ENCODE measurements at regions not wholly inside any gene's neighbourhood (a gene's known extent, or its start where the extent isn't known, plus 50 kb on each side); places are given as distances from the start of the nearest gene placed in this dataset.

DNA sequence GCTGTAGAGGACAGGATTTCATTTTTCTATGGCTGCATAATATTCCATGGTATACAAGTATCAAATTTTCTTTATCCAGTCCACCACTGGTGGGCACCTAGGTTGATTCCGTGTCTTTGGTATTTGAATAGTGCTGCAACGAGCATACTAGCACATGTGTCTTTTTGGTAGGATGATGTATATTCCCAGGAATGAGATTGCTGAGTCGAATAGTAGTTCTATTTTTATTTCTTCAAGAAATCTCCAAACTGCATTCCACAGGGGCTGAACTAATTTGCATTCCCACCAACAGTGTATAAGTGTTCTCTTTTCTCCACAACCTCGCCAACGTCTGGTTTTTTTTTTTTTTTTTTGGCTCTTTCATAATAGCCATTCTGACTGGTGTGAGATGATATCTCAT lies 550.0 kb downstream of the REEP3 start:
- no peak overlapping the region for H3K9ac ChIP-seq (ENCODE audit: low read length)
- H3K27me3 ChIP-seq (ENCODE audit: control insufficient read depth, insufficient read depth, low read length): no peaks in the 10 kb centered on the region
- no peak overlapping the region for H3K27ac ChIP-seq (ENCODE audit: low read depth, low read length)
- H3K36me3 ChIP-seq (ENCODE audit: control insufficient read depth, insufficient read depth, low read length): no peaks in the 10 kb centered on the region
- no peak overlapping the region for H3K4me3 ChIP-seq (ENCODE audit: low read length)
- H3K4me1 ChIP-seq (ENCODE audit: control insufficient read depth, insufficient read depth, low read length): no peaks in the 10 kb centered on the region

DNA sequence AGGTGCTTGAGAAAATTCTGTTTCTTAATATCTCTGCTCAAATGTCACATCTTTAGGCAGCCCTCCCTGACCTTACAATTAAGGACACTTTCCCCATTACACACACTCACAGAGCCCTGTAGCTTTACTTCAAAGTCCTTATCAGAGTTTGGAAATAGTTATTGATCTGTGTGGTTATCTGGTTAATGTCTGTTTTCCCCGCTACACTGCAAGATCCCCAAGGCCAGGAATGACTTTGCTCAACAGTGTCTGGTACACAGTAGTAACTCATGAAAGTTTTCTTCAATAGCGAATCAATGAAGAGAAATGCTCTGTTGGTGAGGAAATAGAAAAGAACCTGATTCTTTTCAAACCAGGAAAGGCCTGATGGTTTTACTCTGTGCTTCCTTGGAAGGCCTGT lies 554.4 kb downstream of the REEP3 start:
- no peak overlapping the region for H3K27ac ChIP-seq (ENCODE audit: low read depth, low read length)
- H3K4me1 ChIP-seq (ENCODE audit: control insufficient read depth, insufficient read depth, low read length): no peaks in the 10 kb centered on the region
- no peaks in the 10 kb centered on the region for H3K36me3 ChIP-seq (ENCODE audit: control insufficient read depth, insufficient read depth, low read length)
- H3K27me3 ChIP-seq (ENCODE audit: control insufficient read depth, insufficient read depth, low read length): no peaks in the 10 kb centered on the region
- H3K4me3 ChIP-seq (ENCODE audit: low read length): no peak overlapping the region
- no peak overlapping the region for H3K9ac ChIP-seq (ENCODE audit: low read length)

DNA sequence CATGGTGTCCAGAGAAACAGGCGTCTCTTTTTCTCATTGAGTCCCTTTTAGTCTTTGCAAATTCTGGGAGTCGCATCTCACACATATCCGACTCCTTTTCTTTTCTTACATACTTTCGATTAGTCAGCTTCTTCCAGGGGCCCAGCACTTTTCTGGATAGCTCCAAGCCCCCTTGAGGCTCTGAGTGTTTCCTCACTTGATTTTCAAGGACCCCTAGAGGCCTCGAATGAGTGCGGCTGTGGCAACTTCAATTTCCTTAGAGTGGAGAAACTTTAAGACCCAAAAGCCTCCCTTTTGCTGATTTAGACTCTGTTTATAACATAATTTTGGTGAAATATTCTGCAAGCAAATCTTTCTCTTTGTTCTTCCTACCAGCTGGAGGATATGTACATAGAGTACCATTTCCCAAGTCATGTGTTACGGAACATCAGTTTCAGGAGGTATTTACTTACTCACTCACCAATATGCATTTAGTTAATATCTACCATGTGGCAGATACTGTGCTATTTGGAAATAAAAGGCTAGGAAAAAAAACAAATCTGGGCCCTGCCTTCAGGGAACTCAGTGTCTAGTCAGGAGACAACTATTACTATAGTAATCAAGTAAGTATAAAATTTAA lies 555.2 kb downstream of the REEP3 start:
- Histone ChIP-seq H3K27me3 (ENCODE audit: control insufficient read depth, insufficient read depth, low read length) (no peaks in the 10 kb centered on the region), H3K36me3 (ENCODE audit: control insufficient read depth, insufficient read depth, low read length) (no peaks in the 10 kb centered on the region), H3K9ac (ENCODE audit: low read length) (no peak overlapping the region), H3K4me1 (ENCODE audit: control insufficient read depth, insufficient read depth, low read length) (no peaks in the 10 kb centered on the region), H3K27ac (ENCODE audit: low read depth, low read length) (no peak overlapping the region), H3K4me3 (ENCODE audit: low read length) (no peak overlapping the region)

DNA sequence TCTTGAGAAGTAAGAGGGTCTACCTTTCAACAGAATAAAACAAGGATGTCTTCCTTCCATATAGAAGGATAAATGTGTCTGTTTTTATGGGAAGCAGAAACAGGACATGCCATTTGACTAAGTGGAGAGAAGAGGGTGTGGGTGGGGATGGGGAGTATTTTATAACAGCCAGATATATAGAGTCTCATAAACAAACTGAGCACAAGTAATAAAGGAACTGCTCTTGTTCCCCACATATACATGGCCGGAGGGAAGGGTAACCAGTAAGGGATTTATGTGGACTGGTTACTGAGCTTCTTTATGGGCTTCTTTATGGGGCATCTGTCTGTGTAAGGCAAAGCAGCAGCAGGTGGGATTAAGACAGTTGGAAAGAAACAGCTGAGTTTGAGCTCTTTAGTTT lies 558.1 kb downstream of the REEP3 start:
- Histone ChIP-seq H3K4me3 (ENCODE audit: low read length) (no peak overlapping the region), H3K27me3 (ENCODE audit: control insufficient read depth, insufficient read depth, low read length) (no peaks in the 10 kb centered on the region), H3K36me3 (ENCODE audit: control insufficient read depth, insufficient read depth, low read length) (no peaks in the 10 kb centered on the region), H3K9ac (ENCODE audit: low read length) (no peak overlapping the region), H3K4me1 (ENCODE audit: control insufficient read depth, insufficient read depth, low read length) (no peaks in the 10 kb centered on the region), H3K27ac (ENCODE audit: low read depth, low read length) (no peak overlapping the region)

DNA sequence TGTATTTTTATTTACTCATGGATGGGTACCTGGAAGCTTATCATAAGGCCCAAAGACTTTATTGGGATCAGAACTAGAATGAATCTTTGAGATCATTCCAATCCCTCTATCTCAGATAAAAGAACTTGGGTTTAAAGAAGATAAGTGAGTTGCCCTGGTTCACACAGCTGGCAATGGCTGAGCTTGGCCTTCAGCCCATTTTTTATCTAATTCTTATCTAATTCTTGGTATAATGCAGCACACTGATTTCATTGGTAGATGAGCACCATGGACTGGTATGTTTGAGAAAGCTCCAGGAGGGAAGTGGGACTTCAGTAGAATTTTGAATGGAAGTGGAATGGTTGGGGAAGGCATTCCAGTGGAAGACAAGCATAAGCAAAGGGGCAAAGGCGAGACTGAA lies 558.9 kb downstream of the REEP3 start:
- no peak overlapping the region for H3K27ac ChIP-seq (ENCODE audit: low read depth, low read length)
- no peak overlapping the region for H3K4me3 ChIP-seq (ENCODE audit: low read length)
- no peak overlapping the region for H3K9ac ChIP-seq (ENCODE audit: low read length)
- H3K4me1 ChIP-seq (ENCODE audit: control insufficient read depth, insufficient read depth, low read length): no peaks in the 10 kb centered on the region
- no peaks in the 10 kb centered on the region for H3K27me3 ChIP-seq (ENCODE audit: control insufficient read depth, insufficient read depth, low read length)
- H3K36me3 ChIP-seq (ENCODE audit: control insufficient read depth, insufficient read depth, low read length): no peaks in the 10 kb centered on the region

DNA sequence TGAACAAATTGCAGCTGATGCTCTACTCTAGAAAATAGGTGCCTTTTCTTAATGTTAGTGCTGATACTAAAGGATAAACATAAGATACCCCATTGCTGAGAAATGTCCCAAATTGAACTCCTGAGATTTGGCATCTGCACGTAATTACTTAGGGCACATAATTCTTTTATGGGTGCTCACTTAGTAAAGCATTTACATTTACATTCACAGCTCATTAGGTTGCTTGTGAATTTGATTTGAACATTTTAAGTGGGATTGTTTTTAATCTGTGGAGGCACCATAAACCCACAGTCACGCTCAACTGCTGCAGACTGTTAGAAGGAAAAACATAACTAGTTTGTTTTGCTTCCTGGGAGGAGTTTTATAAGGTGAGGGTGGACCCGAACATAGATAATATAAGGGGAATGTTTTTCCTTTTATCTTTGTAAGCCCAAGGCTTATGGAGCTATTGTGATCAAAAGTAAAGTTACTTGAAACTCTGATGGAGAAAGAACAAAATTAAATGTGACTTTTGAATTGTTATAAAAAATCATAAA lies 560.8 kb downstream of the REEP3 start:
- Histone ChIP-seq H3K36me3 (ENCODE audit: control insufficient read depth, insufficient read depth, low read length) (no peaks in the 10 kb centered on the region), H3K9ac (ENCODE audit: low read length) (no peak overlapping the region), H3K4me3 (ENCODE audit: low read length) (no peak overlapping the region), H3K4me1 (ENCODE audit: control insufficient read depth, insufficient read depth, low read length) (no peaks in the 10 kb centered on the region), H3K27me3 (ENCODE audit: control insufficient read depth, insufficient read depth, low read length) (no peaks in the 10 kb centered on the region), H3K27ac (ENCODE audit: low read depth, low read length) (no peak overlapping the region)

DNA sequence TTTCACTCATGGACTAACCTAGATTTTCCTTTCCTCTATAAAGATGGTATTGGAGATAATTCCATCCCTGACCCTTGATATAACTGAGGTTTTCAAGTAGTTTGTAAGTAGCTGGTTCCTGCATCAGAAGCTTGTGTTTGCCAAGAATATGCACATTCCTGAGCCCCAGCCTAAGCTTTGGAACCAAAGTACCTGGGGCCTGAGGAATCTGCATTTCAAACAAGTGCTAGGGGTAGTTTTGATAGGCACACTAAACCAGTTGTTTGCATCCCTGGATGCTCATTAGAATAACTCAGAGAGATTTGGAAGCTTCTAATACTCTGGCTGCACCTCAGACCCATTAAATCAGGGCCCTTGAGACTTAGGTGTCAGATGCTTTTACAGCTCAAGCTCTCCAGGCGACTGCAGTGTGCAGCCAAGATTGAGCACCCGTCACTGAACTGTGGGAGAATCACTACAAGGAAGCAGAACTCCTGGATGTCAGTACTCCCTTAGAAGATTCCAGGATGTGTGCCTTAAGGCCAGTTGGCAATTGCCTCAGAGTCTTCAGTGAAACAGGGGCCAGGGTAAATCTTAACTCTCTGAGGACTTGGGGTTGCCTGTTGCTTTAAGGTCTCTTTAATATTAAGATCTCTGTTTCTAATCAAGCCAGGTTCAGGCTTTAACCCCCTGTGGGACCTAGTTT lies 565.0 kb downstream of the REEP3 start:
- Histone ChIP-seq H3K27me3 (ENCODE audit: control insufficient read depth, insufficient read depth, low read length) (no peaks in the 10 kb centered on the region), H3K27ac (ENCODE audit: low read depth, low read length) (no peak overlapping the region), H3K4me1 (ENCODE audit: control insufficient read depth, insufficient read depth, low read length) (no peaks in the 10 kb centered on the region), H3K36me3 (ENCODE audit: control insufficient read depth, insufficient read depth, low read length) (no peaks in the 10 kb centered on the region), H3K4me3 (ENCODE audit: low read length) (no peak overlapping the region), H3K9ac (ENCODE audit: low read length) (no peak overlapping the region)

DNA sequence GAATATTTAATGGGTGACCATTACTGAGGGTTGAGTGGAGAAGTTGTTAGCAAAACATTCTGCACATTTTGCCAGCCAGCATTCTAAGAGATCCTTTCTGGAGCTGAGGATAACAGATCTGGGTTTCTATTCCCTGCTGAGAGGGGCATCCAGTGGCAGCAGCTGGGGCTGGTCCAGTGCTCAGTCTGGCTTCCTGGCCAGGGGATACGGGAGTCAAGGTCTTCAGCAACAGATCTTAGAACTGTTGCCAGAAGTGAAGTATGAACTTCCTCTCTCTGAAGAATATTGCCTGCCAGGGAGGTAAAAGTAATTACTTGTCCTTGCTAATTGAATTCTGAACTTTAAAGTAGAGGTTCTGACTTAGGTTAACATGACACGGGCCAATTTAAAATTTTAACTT lies 568.4 kb downstream of the REEP3 start:
- H3K36me3 ChIP-seq (ENCODE audit: control insufficient read depth, insufficient read depth, low read length): no peaks in the 10 kb centered on the region
- no peaks in the 10 kb centered on the region for H3K27me3 ChIP-seq (ENCODE audit: control insufficient read depth, insufficient read depth, low read length)
- H3K4me3 ChIP-seq (ENCODE audit: low read length): no peak overlapping the region
- no peak overlapping the region for H3K9ac ChIP-seq (ENCODE audit: low read length)
- no peak overlapping the region for H3K27ac ChIP-seq (ENCODE audit: low read depth, low read length)
- no peaks in the 10 kb centered on the region for H3K4me1 ChIP-seq (ENCODE audit: control insufficient read depth, insufficient read depth, low read length)

DNA sequence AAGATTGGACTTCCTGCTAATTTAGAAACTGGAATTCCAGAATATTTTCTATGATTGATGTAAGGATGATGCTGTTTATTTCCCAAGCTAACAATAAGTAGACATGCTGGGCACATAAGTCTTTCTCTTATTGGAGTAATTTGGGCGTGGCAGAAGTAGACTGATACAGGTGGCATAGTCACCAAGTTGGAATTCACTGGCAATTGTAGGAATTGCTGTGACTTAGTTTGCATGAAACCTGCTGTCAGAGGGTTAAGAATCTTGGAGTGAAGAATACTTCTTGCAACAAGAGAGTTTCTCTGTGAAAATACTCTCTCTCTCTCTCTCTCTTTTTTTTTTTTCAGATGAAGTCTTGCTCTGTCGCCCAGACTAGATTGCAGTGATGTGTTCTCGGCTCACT lies 569.7 kb downstream of the REEP3 start:
- no peaks in the 10 kb centered on the region for H3K36me3 ChIP-seq (ENCODE audit: control insufficient read depth, insufficient read depth, low read length)
- no peaks in the 10 kb centered on the region for H3K4me1 ChIP-seq (ENCODE audit: control insufficient read depth, insufficient read depth, low read length)
- H3K27me3 ChIP-seq (ENCODE audit: control insufficient read depth, insufficient read depth, low read length): no peaks in the 10 kb centered on the region
- no peak overlapping the region for H3K27ac ChIP-seq (ENCODE audit: low read depth, low read length)
- no peak overlapping the region for H3K9ac ChIP-seq (ENCODE audit: low read length)
- no peak overlapping the region for H3K4me3 ChIP-seq (ENCODE audit: low read length)

DNA sequence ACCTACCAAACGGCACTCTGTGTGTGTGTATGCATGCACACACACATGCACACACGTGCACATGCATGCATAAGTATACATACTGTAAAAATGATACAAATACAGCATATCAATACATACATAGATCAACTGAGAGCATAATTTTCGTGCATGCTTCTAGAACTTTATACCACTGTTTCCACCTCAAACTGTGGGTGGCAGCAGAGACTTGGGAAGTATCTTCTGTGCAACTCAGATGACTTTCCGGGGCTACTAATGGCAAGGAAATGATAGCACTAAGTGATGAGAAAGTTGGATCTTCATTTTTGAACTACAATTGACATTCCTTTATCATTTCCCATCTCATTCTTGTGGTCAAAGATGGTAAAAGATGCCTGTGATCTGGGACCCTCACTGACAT lies 570.7 kb downstream of the REEP3 start:
- Histone ChIP-seq H3K4me1 (ENCODE audit: control insufficient read depth, insufficient read depth, low read length) (no peaks in the 10 kb centered on the region), H3K4me3 (ENCODE audit: low read length) (no peak overlapping the region), H3K9ac (ENCODE audit: low read length) (no peak overlapping the region), H3K27ac (ENCODE audit: low read depth, low read length) (no peak overlapping the region), H3K27me3 (ENCODE audit: control insufficient read depth, insufficient read depth, low read length) (no peaks in the 10 kb centered on the region), H3K36me3 (ENCODE audit: control insufficient read depth, insufficient read depth, low read length) (no peaks in the 10 kb centered on the region)

DNA sequence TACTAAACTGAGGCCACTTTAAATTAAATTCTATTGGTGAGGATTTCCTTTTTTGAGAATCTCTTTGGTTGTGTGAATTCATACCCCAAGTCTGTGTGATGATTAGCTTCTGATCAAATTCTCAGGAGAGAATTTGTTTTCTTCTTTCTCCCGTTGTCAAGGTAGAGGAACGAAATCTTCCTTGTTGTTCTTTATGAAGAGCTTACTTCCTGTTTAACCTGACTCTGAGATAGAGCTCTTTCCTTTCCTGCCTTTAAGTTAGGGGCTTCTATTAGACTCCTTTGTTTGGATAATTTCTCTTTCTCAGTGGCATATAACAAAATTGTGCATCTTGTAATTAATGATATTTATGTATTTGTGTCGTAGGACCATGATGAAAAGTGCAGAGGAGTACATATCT lies 572.1 kb downstream of the REEP3 start:
- H3K9ac ChIP-seq (ENCODE audit: low read length): no peak overlapping the region
- H3K27me3 ChIP-seq (ENCODE audit: control insufficient read depth, insufficient read depth, low read length): no peaks in the 10 kb centered on the region
- no peaks in the 10 kb centered on the region for H3K4me1 ChIP-seq (ENCODE audit: control insufficient read depth, insufficient read depth, low read length)

DNA sequence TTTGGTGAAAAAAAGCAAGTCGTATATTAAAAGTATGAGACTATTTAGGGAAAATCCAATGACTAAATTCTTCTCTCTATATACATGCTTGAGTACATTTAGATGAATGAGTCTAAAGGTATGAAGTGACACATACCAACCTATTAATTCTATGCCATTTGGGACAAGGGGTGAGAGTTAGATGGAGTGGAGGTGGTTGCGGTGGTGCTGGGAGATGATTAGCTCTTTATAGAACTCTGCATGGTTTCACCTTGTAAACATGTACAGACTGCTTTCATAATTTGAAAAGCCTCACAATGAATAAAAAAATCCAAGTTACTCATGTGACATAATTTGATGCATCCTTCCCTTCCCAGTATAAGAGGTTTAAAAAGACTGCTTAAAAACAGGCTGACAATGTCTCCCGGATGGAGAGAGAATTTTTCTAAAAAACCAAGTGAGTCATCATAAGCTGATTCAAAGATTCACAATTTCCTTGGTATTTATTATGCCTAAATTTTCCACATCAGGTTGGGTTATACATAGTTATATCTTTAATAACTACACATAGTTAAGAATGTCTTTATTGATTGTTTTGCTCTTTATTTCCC lies 572.8 kb downstream of the REEP3 start:
- no peaks in the 10 kb centered on the region for H3K36me3 ChIP-seq (ENCODE audit: control insufficient read depth, insufficient read depth, low read length)
- H3K27ac ChIP-seq (ENCODE audit: low read depth, low read length): no peak overlapping the region
- no peak overlapping the region for H3K4me3 ChIP-seq (ENCODE audit: low read length)
- H3K27me3 ChIP-seq (ENCODE audit: control insufficient read depth, insufficient read depth, low read length): no peaks in the 10 kb centered on the region
- no peak overlapping the region for H3K9ac ChIP-seq (ENCODE audit: low read length)
- no peaks in the 10 kb centered on the region for H3K4me1 ChIP-seq (ENCODE audit: control insufficient read depth, insufficient read depth, low read length)

More for the DNA sequence above, 572.1 kb downstream of the REEP3 start:
- Histone ChIP-seq H3K36me3 (ENCODE audit: control insufficient read depth, insufficient read depth, low read length) (no peaks in the 10 kb centered on the region), H3K27ac (ENCODE audit: low read depth, low read length) (no peak overlapping the region), H3K4me3 (ENCODE audit: low read length) (no peak overlapping the region)

DNA sequence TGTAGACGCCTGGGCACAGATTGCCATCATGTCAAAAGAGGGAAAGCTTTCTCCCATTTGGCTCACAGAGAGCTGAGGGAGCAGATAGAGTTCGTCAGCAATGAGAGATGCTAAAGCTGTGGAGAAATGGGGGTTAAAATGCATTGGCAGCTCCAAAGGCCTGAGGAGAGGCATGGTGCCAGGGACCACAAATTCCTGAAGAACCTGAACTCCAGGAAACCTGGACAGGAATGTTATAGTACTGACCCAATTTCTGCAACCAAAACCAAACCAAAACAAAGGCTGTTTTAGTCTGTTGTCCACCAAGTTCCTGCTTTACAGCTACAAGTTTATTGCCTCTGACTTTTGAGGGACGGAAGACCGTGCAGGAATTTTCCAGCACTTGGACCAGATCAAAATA lies 575.7 kb downstream of the REEP3 start:
- Histone ChIP-seq H3K4me3 (ENCODE audit: low read length) (no peak overlapping the region), H3K27ac (ENCODE audit: low read depth, low read length) (no peak overlapping the region), H3K9ac (ENCODE audit: low read length) (no peak overlapping the region), H3K4me1 (ENCODE audit: control insufficient read depth, insufficient read depth, low read length) (no peaks in the 10 kb centered on the region), H3K36me3 (ENCODE audit: control insufficient read depth, insufficient read depth, low read length) (no peaks in the 10 kb centered on the region), H3K27me3 (ENCODE audit: control insufficient read depth, insufficient read depth, low read length) (no peaks in the 10 kb centered on the region)
